H1 (cell line): ENCODE measurements at regions not wholly inside any gene's neighbourhood (a gene's known extent, or its start where the extent isn't known, plus 50 kb on each side); places are given as distances from the start of the nearest gene placed in this dataset.

ENCODE experiments used
- CBX5 ChIP-seq: fragments of 300-800, 300-1000 bp; sonication (generic); IDR thresholded peaks from 2 replicates; pipeline ENCODE4 v1.7.1; 2016; ENCODE audit warnings: antibody characterized with exemption, low read length, low read depth
- E2F6 ChIP-seq: IDR thresholded peaks from 2 replicates; pipeline ENCODE4 v1.6.1; 2012; ENCODE audit warnings: inconsistent platforms
- GABPA ChIP-seq: IDR thresholded peaks from 2 replicates; pipeline ENCODE4 v1.6.1; 2011; ENCODE audit warnings: mild to moderate bottlenecking, low read length, moderate library complexity, borderline replicate concordance; ENCODE audit not compliant: insufficient read depth
- NRF1 ChIP-seq: IDR thresholded peaks from 2 replicates; pipeline ENCODE4 v1.6.1; 2011; ENCODE audit warnings: mild to moderate bottlenecking, low read depth, low read length, improper control_type of control experiment
- POLR2A ChIP-seq, 2 experiments: IDR thresholded peaks; 1 replicate in 1 of 2; 2 replicates in 1 of 2; pipeline ENCODE4 v1.6.1; 2011; ENCODE audit warnings: low read depth in 2 of 2, low read length in 2 of 2, mild to moderate bottlenecking in 2 of 2; ENCODE audit errors: control extremely low read depth in 1 of 2
- POLR2AphosphoS5 ChIP-seq: IDR thresholded peaks from 2 replicates; pipeline ENCODE4 v1.6.1; 2011; ENCODE audit warnings: low read depth, low read length
- RBBP5 ChIP-seq: IDR thresholded peaks from 2 replicates; pipeline ENCODE4 v1.7.1; 2012; ENCODE audit warnings: low read depth, mild to moderate bottlenecking, inconsistent platforms, low read length, moderate library complexity, borderline replicate concordance
- ZNF274 ChIP-seq: IDR thresholded peaks from 2 replicates; pipeline ENCODE4 v1.7.0; 2012; ENCODE audit warnings: low read length, borderline replicate concordance; ENCODE audit errors: extremely low read depth
- TF ChIP-seq, protein P1 (sequence below), 3 experiments: IDR thresholded peaks; 1 replicate in 2 of 3; 2 replicates in 1 of 3; pipeline versions ENCODE4 v1.5.1 to v1.6.1; 2011; ENCODE audit warnings: low read length in 3 of 3, mild to moderate bottlenecking in 3 of 3, inconsistent platforms in 2 of 3, low read depth in 1 of 3, moderate library complexity in 1 of 3; ENCODE audit not compliant: insufficient read depth in 1 of 3; ENCODE audit errors: control extremely low read depth in 1 of 3

DNA sequence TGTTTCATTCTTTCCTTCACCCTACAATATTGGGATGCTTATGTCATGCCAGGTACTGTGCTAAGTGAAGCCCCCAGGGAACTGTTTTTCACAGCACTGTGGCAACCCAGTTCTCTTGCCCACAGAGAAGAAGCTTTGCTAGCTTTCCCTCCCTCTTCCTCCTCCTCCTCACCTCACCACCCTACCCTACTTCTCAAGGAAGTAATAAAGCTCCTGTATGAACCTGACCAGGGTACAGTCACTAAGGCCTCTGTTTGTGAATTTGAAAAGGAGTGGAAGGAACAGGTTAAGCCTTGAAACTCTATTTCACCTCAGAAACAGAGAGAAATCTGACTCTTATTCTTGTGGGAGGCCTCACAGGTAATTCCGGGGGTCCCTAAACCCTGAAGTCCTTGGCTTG lies 219.4 kb upstream of the RADX start:
- TF ChIP-seq ZNF274 (no peak), POLR2AphosphoS5 (no peak), POLR2A (IDR thresholded peaks at IDR 0.05; ENCODE audit: control extremely low read depth in 1 of 2, low read depth in 2 of 2, low read length in 2 of 2) (no peak), NRF1 (no peak), RBBP5 (no peak), GABPA (no peak), E2F6 (no peak), CBX5 (no peak)
- TF ChIP-seq, protein P1, sequence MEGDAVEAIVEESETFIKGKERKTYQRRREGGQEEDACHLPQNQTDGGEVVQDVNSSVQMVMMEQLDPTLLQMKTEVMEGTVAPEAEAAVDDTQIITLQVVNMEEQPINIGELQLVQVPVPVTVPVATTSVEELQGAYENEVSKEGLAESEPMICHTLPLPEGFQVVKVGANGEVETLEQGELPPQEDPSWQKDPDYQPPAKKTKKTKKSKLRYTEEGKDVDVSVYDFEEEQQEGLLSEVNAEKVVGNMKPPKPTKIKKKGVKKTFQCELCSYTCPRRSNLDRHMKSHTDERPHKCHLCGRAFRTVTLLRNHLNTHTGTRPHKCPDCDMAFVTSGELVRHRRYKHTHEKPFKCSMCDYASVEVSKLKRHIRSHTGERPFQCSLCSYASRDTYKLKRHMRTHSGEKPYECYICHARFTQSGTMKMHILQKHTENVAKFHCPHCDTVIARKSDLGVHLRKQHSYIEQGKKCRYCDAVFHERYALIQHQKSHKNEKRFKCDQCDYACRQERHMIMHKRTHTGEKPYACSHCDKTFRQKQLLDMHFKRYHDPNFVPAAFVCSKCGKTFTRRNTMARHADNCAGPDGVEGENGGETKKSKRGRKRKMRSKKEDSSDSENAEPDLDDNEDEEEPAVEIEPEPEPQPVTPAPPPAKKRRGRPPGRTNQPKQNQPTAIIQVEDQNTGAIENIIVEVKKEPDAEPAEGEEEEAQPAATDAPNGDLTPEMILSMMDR (IDR thresholded peaks at IDR 0.05; ENCODE audit: control extremely low read depth in 1 of 3, insufficient read depth in 1 of 3, low read depth in 1 of 3, low read length in 3 of 3): no peak
